ENCODE measurements at regions not wholly inside any gene's neighbourhood (a gene's known extent, or its start where the extent isn't known, plus 50 kb on each side); places are given as distances from the start of the nearest gene placed in this dataset.

DNA sequence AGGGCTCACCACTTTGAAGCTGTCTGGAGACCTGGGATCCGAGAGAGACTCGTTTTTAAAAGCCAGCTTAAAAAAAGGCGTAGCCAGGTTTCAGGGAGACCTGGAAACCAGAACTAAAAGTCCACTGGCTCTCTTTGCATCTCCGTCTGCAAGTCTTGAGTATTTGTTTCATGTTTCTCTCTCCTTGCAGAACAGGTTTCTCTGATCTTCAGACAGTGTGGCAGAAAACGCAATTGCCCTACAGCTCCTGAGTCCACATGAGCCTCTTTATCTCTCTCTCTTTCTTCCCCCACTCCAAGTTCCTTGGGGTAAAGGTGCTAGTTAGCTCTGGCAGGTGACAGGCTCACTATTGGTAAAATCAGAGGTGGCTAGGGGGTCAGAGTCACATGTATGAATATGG, 67.0 kb upstream of the AMPD3 start:
- no peak for DNase-seq

DNA sequence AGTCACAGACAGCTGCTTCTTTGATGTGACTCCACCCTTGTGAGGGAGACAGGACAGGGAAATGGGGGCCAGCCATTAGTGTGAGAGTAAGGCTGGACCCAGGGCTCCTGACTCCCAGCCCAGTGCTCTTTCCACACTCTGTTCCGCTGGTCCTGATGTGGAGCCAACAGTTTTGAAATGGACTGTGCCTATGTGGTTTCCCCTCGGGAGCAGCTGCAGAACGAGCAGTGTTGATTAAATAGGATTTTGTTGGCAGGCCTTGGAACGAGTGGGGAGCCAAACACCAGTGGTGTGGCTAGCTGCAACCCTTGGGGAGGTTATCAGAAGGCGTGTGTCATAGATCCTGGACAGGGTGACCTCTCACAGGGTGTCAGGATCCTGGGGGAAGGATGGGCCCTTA, 66.5 kb upstream of the AMPD3 start:
- no peak for DNase-seq

DNA sequence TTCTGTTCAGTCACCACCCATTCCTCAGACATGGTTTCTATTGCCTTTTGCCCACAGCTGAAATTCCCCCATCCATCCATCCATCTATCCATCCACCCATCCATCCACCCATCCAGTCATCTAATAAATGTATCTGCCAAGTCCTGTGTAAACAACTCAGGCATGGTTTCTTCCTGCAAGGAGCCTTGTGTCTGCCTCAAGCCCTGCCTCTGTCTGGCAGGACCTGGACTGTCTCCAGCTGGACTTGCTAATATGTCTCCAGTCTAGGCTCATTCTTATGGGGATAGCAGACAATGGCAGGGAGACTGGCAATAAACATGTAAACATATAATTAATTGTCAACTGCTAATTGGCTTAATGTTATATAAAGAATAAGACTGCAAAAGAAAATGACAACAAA, 64.7 kb upstream of the AMPD3 start:
- DNase-seq: no peak

DNA sequence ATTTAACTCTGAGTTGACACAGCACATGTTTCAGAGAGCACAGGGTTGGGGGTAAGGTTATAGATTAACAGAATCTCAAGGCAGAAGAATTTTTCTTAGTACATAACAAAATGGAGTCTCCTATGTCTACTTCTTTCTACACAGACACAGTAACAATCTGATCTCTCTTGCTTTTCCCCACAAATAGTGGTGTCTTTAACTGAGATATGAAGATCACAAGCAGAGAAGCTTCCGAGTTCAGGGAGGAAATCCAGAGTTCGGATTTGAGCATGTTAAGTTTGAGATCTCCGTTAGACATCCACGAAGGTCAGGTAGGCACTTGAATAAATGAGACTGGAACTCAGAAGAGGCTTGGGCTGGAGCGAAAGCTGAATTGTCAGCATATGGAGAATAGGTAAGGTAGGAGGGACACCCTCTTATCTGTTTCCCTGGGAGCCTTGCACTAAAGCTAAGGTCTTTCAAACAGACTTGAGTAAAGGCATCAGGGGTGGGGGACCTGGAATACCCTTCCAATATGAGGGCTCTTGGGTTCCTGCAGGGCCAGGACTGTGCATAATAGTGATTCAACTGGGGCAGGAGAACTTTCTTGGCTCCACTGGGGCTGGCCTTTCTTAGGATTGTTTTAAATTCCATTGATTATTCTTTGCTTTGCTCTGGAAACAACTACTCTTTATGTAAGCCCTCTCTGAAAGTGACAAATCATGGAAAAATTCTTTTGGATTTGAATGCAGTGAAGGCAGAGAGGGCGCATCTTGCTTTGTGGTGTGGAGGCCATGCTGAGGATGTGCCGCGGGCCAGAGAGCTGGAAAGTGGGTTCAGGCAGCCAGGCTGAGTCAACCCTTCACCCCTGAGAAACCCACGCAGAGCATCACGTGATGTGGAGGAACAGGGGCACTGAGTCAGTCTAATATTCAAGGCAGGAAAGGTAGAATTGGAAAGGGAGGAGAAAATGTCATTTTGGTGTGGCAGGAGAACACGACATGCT, 62.7 kb upstream of the AMPD3 start:
- no peak for DNase-seq

DNA sequence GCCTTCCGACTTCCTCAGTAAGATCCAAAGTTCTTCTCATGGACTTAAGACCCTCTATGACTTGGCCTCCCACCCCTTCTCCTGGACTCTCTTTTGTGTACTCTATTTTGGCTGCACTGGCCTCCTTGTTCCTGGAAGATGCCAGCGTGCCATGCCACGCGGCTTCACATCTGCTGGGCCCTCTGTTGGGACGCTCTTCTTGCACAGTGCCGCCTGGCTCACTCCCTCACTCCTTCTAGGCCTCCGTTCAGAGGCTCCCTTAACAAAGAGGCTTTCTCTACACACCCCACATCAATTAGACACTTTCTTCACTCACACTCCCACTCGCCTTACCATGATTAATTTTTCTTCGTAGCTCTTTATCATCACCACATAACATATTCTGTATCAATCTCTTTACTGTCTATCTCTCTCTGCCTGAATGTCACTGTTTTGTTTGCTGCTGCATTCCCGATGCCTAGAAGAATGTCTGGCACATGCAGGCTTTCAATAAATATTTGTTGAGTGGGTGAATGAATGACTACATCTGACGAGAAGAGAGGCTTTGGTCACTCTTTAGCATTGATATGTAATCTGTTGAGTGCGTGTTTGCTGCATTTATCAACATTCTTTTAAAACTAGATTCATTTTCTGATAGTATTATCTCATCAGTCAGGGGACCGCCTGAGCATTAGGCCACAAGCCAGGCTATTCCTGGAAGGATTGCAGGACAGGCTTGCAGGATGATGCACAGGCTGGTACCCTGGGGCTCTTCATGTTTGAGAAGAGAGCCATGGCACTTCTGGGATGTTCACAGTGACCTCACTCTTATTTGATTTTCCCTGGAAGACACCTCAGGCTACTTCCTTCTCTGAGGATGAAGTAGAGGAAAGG, 60.6 kb upstream of the AMPD3 start:
- DNase-seq: no peak

DNA sequence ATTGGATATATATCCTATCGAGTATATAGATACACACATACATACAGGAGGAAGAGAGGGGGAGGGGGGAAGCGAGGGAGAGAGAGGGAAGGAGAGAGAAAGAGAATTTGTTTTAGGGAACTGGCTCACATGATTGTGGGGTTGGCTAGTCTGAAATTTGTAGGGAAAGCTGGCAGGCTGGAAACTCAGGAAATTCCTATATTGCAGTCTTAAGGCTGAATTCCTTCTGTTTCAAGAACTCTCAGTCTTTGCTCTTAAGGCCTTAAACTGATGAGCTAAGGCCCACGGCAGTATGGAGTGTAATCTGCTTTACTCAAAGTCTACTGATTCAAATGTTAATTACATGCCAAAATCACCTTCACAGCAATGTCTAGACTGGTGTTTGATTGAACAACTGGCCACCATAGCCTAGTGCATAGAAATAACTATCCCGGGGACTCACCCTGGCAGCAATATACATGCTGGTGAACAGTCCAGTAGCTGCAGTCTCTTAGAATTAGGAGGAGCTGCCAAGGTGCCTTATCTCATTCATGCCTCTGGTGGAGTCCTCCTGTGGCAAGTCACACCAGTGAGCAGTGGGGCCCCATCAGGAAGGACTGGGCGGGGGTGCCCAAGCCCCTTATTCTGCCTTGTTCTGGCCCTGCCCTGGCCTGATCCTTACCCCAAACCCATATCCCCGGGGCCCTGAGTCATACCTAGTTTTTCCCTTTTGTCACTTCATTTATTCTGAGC, 59.7 kb upstream of the AMPD3 start:
- no peak for DNase-seq

DNA sequence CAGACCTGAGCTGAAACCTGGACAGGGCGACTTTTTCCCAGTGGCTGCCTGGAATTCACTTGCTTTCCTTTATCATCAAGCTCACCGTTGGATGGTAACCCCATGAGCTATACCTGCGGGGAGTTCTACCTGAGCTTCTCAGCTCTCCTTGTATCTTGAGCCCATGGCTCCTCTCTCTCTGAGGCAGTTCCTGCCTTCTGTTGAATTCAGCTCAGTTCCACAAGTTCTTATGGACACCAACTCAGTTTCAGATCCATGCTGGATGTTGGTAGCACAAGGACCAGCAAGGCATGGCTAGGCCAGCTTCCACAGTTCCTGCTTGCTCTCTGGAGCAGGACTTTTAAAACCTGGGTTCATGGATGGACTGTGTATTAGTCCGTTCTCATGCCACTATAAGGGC, 58.3 kb upstream of the AMPD3 start:
- no peak for DNase-seq

DNA sequence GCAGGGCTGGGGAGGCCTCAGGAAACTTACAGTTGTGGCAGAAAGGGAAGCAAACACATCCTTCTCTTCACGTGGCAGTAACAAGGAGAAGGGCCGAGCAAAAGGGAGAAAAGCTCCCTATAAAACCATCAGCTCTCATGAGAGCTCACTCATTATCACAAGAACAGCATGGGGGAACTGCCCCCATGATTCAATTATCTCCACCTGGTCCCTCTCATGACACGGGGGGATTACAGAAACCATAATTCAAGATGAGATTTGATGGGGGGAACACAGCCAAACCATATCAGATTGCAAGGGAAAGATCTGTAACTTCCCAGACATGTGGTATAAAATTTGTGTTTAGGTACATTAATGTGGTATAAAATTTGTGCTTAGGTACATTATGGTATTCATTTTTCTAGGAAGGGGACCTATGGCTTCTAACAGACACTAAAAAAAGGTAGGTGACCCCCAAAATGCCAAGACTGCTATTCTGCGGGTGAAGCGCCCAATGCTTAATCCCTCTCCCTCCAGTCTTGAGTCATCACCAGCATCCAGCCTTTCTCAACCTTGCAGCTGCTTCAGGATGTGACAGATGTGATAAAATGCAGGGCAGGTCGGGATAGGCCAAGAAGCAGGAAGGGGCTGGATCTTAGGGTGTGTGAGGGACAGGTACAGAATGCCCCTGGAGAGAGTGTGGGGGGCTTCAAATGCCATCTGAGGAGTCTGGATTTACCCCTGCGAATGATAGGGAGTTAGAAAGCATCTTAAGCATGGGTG, 57.7 kb upstream of the AMPD3 start:
- no peak for DNase-seq

DNA sequence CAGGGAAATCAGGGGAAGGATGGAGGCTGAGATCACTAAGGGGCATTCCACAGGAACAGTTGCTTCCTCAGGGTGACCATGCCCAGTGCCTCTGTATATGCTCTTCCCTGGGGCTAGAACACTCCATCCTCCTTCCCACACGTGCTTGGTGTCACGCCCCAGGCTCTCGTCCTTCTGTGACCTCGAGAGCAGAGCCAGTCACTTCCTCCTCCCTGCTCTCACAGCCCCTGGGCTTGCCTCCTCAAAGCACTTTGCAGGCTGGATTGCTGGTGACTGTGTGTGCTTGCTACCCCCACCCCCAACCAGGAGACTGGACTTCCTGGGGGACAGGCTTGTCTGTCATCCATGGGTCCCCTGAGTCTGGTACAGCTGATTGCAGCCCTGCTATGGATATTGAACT, 56.5 kb upstream of the AMPD3 start:
- DNase-seq: no peak

DNA sequence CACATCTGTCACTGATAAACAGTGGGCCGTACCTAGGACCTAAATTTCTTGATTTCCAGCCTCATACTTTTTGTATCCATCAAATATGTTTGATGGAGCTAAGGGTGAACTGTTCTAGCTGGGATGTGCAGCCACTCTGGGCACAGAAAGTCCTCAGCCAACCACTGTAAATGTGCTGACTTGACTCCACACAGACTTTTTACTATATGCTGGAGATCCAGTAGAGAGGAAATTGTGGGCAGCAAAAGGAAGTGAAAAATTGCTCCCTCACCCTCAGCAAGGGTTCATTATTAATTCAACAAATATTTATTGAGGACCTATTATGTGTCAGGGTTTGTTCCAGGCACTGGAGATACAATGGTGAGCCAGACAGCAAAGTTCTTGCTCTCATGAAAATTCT, 54.2 kb upstream of the AMPD3 start:
- no peak for DNase-seq

DNA sequence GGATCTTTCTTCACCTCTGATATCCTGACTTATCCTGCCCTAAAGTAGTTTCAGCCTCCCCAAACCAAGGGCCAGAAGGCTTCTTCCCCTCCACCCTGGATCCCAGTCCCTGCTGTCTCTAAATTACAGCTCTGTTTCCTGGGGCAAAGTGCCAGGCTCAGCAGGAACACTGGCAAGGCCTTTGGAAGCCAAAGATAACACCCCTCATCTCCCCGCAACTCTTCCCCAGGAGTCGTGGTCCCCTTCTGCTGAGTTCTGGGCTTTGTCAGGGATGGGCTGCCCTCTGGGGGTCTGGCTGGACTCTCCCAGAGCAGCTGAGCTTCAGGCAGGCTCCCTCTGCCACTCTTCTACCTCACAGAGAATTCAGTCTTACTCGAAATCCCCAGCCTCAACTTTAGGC, 53.8 kb upstream of the AMPD3 start:
- peak; percentile 38 to 74 for DNase-seq

DNA sequence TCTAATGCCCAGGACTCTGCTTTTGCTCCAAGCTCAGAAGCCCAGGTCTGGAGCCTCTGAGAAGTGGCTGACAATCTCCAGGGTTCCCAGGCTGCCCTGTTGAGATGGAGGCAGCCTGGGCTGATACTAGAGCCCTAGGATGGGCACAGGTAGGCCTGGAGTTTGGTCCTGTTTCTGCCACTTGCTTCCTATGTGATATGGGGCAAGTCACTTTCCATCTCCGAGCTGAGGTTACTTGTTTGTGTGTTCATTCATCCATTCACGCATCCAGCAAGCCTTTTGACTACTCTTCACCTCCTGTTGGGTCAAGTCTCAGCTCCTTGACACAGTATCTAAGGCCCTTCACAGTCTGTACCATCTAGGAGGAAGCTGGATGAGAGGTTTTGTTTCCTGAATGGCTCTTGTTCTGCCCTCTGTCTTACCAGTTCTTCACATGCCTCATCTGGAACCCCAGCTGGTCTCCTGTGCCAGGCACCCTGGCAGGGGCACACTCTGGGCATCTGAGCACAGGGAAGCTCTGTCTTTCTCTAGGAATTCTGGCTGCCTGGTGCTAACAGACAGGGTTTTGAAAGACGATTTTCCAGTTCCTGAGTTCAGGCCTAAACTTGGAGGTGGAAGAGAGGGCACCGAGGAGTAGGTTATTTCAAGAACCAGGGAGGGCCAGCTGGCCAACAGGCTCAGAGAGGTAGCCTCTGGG, 53.2 kb upstream of the AMPD3 start:
- no peak for DNase-seq

Data from NCI-H446 (cell line).